Nephron (organoid): ENCODE measurements at regions not wholly inside any gene's neighbourhood (a gene's known extent, or its start where the extent isn't known, plus 50 kb on each side); places are given as distances from the start of the nearest gene placed in this dataset.
A peak's percentile ranks its signal among the peaks of the same experiment; 100 is the strongest.

Experiments
- H3K27ac Mint-ChIP-seq, 3 experiments: 2 replicates each; pipeline ENCODE4 v1.8.0; 2020; ENCODE audit warnings: mixed read lengths in 3 of 3, mild to moderate bottlenecking in 2 of 3, moderate library complexity in 1 of 3
- H3K27me3 Mint-ChIP-seq: 2 replicates; pipeline ENCODE4 v1.8.0; 2021; ENCODE audit warnings: low read depth, mild to moderate bottlenecking, moderate library complexity, mixed read lengths
- H3K36me3 Mint-ChIP-seq: 2 replicates; pipeline ENCODE4 v1.8.0; 2020; ENCODE audit warnings: low read depth, mixed read lengths
- H3K4me1 Mint-ChIP-seq: 2 replicates; pipeline ENCODE4 v1.8.0; 2020; ENCODE audit warnings: mixed read lengths
- H3K4me3 Mint-ChIP-seq, 3 experiments: 2 replicates each; pipeline ENCODE4 v1.8.0; 2020; ENCODE audit warnings: mild to moderate bottlenecking in 3 of 3, mixed read lengths in 3 of 3, moderate library complexity in 2 of 3
- H3K9me3 Mint-ChIP-seq: 2 replicates; pipeline ENCODE4 v1.8.0; 2020; ENCODE audit warnings: mixed read lengths
- CTCF ChIP-seq, 3 experiments: fragments of 200-600 bp; sonication (generic); IDR thresholded peaks; one replicate each; pipeline ENCODE4 v1.5.0; 2021; ENCODE audit warnings: antibody characterized with exemption in 3 of 3; ENCODE audit not compliant: unreplicated experiment in 3 of 3

GRCh38 chr2:22737144-22737543 lies 647.8 kb upstream of the KLHL29 start:
- H3K9me3 Mint-ChIP-seq: peaks cover 2% of the 10 kb centered on the region
- peaks cover 5% of the 10 kb centered on the region for H3K4me1 Mint-ChIP-seq
- peaks cover 8% of the 10 kb centered on the region for H3K27me3 Mint-ChIP-seq
- no peaks in the 10 kb centered on the region for H3K36me3 Mint-ChIP-seq
- no peak overlapping the region for H3K4me3 Mint-ChIP-seq
- TF ChIP-seq CTCF (IDR thresholded peaks at IDR 0.05; ENCODE audit: unreplicated experiment in 3 of 3): peak in 2 of 3 experiments; percentile 21 to 23
- H3K27ac Mint-ChIP-seq: no peak overlapping the region

- H3K4me1 Mint-ChIP-seq: peaks cover 5% of the 10 kb centered on the region
- H3K27ac Mint-ChIP-seq: peak overlapping the region; percentile 5 to 61 (median 51)
- TF ChIP-seq CTCF (IDR thresholded peaks at IDR 0.05; ENCODE audit: unreplicated experiment in 3 of 3): no peak
- H3K4me3 Mint-ChIP-seq: no peak overlapping the region
- H3K36me3 Mint-ChIP-seq: no peaks in the 10 kb centered on the region
- peaks cover 8% of the 10 kb centered on the region for H3K27me3 Mint-ChIP-seq
- H3K9me3 Mint-ChIP-seq: no peaks in the 10 kb centered on the region
These were observed 643.8 kb upstream of the KLHL29 start for GRCh38 chr2:22741216-22741615.

GRCh38 chr2:22748909-22749308 lies 636.1 kb upstream of the KLHL29 start:
- Mint-ChIP-seq H3K9me3 (no peaks in the 10 kb centered on the region), H3K27me3 (no peaks in the 10 kb centered on the region), H3K4me3 (no peak overlapping the region), H3K27ac (no peak overlapping the region), H3K36me3 (no peaks in the 10 kb centered on the region), H3K4me1 (peaks cover 5% of the 10 kb centered on the region)
- no peak for TF ChIP-seq CTCF (IDR thresholded peaks at IDR 0.05; ENCODE audit: unreplicated experiment in 3 of 3)

GRCh38 chr2:22753476-22753875 lies 631.5 kb upstream of the KLHL29 start:
- Mint-ChIP-seq H3K4me3 (no peak overlapping the region), H3K9me3 (no peaks in the 10 kb centered on the region), H3K36me3 (no peaks in the 10 kb centered on the region), H3K4me1 (peaks cover 8% of the 10 kb centered on the region), H3K27ac (no peak overlapping the region), H3K27me3 (no peaks in the 10 kb centered on the region)
- TF ChIP-seq CTCF (IDR thresholded peaks at IDR 0.05; ENCODE audit: unreplicated experiment in 3 of 3): no peak

- H3K4me1 Mint-ChIP-seq: peaks cover 8% of the 10 kb centered on the region
- TF ChIP-seq CTCF (IDR thresholded peaks at IDR 0.05; ENCODE audit: unreplicated experiment in 3 of 3): no peak
- no peak overlapping the region for H3K27ac Mint-ChIP-seq
- H3K4me3 Mint-ChIP-seq: no peak overlapping the region
- no peaks in the 10 kb centered on the region for H3K27me3 Mint-ChIP-seq
- H3K9me3 Mint-ChIP-seq: no peaks in the 10 kb centered on the region
- no peaks in the 10 kb centered on the region for H3K36me3 Mint-ChIP-seq
These were observed 628.5 kb upstream of the KLHL29 start for GRCh38 chr2:22756276-22757043.

- Mint-ChIP-seq H3K9me3 (peaks cover 9% of the 10 kb centered on the region), H3K36me3 (no peaks in the 10 kb centered on the region), H3K4me3 (no peak overlapping the region), H3K27me3 (no peaks in the 10 kb centered on the region), H3K4me1 (no peaks in the 10 kb centered on the region), H3K27ac (no peak overlapping the region)
- TF ChIP-seq CTCF (IDR thresholded peaks at IDR 0.05; ENCODE audit: unreplicated experiment in 3 of 3): no peak
These were observed 615.5 kb upstream of the KLHL29 start for GRCh38 chr2:22769497-22769896.
